Psoas muscle (tissue), 7 donors: ENCODE measurements at regions not wholly inside any gene's neighbourhood (a gene's known extent, or its start where the extent isn't known, plus 50 kb on each side); places are given as distances from the start of the nearest gene placed in this dataset.

ENCODE experiments used
- ATAC-seq, 4 donors: fragments of 200-7000 bp; cut with Tn5 transposase; one replicate each; pipeline ENCODE4 v1.9.1; 2020; ENCODE audit warnings: moderate library complexity in 3 of 4, mild to moderate bottlenecking in 2 of 4
- DNase-seq, 2 donors: peaks; one replicate each; pipeline ENCODE4 v3.0.0-alpha.2; 2020
- H3K27ac ChIP-seq: fragments of 200-600 bp; one replicate; pipeline ENCODE4 v1.8.0; 2022
- H3K27me3 ChIP-seq, 3 donors: fragments of 200-600 bp in 1 of 3; one replicate each; pipeline versions ENCODE4 v1.6.1 to v1.8.0; 2013 to 2022; ENCODE audit warnings: low read length in 2 of 3, mild to moderate bottlenecking in 2 of 3, moderate library complexity in 1 of 3; ENCODE audit not compliant: insufficient read depth in 3 of 3
- H3K36me3 ChIP-seq, 2 donors: fragments of 200-600 bp in 1 of 2; one replicate each; pipeline versions ENCODE4 v1.6.1 to v1.8.0; 2013 to 2022; ENCODE audit warnings: low read depth in 1 of 2, mild to moderate bottlenecking in 1 of 2, moderate library complexity in 1 of 2; ENCODE audit not compliant: insufficient read depth in 1 of 2
- H3K4me1 ChIP-seq: fragments of 200-600 bp; one replicate; pipeline ENCODE4 v1.8.0; 2022
- H3K4me3 ChIP-seq: fragments of 200-600 bp; one replicate; pipeline ENCODE4 v1.8.0; 2022; ENCODE audit warnings: mild to moderate bottlenecking
- H3K9me3 ChIP-seq: fragments of 200-600 bp; one replicate; pipeline ENCODE4 v1.8.0; 2022
- WGBS, 3 donors: extraction: QIAGEN DNeasy Blood & Tissue Kit; methylation state at CpG; one replicate each; pipeline versions ENCODE4 v1.1.6 to v1.1.7; 2013; 5-methylcytosine and 5-hydroxymethylcytosine counted together
- intact Hi-C, 2 donors: fragments of 100-400 bp; cut with DNase I; formaldehyde crosslinking; loops; one replicate each; pipeline versions ENCODE4 v1.11.0 to v1.14.2; 2022
- TF ChIP-seq, protein P1 (sequence below): fragments of 200-600 bp; IDR thresholded peaks from one replicate; pipeline ENCODE4 v1.8.0; 2022; ENCODE audit warnings: antibody characterized with exemption
- donor health status: healthy with polysubstance abuse.
- donor health status: DM: no; HTN: no; CAD: no; lungs with moderate emphysema.
- donor health status: Bipolar disorder and iron deficiency.
- donor health status: healthy.
- donor health status: DM: yes; HTN: yes; CAD: no.
- donor health status: DM: no; HTN: no; CAD: no.
- donor health status: DM: yes; HTN: yes; CAD: no.

DNA sequence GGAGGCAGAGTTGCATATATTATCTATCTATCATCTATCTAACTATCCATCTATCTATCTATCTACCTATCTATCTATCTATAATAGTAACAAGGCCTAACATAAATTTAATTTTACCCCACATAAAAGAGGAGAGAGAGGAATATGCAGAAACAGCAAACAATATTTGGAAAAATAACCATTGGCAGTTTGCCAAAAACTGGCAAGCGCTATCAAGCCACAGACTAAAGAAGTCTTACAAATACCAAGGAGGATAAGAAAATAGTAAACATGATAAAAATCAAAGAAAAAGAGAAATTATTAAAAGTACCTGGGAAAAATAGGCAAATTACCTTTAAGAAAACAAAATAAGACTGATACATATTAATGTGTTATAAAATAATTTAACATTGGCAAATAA is 230.8 kb downstream of the CPXCR1 start:
- H3K27ac ChIP-seq: no peak overlapping the region
- TF ChIP-seq, protein P1, sequence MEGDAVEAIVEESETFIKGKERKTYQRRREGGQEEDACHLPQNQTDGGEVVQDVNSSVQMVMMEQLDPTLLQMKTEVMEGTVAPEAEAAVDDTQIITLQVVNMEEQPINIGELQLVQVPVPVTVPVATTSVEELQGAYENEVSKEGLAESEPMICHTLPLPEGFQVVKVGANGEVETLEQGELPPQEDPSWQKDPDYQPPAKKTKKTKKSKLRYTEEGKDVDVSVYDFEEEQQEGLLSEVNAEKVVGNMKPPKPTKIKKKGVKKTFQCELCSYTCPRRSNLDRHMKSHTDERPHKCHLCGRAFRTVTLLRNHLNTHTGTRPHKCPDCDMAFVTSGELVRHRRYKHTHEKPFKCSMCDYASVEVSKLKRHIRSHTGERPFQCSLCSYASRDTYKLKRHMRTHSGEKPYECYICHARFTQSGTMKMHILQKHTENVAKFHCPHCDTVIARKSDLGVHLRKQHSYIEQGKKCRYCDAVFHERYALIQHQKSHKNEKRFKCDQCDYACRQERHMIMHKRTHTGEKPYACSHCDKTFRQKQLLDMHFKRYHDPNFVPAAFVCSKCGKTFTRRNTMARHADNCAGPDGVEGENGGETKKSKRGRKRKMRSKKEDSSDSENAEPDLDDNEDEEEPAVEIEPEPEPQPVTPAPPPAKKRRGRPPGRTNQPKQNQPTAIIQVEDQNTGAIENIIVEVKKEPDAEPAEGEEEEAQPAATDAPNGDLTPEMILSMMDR: no peak
- H3K36me3 ChIP-seq: no peaks in the 10 kb centered on the region
- no peaks in the 10 kb centered on the region for H3K4me1 ChIP-seq
- no peak overlapping the region for H3K4me3 ChIP-seq
- no peaks in the 10 kb centered on the region for H3K9me3 ChIP-seq
- no peaks in the 10 kb centered on the region for H3K27me3 ChIP-seq
- intact Hi-C loops: no loop called here
- DNase-seq: no peak
- ATAC-seq: no peak
- 47 to 63% (median 49%) methylated on average over 1 of the region's 1 CpG for WGBS, 3 donors

DNA sequence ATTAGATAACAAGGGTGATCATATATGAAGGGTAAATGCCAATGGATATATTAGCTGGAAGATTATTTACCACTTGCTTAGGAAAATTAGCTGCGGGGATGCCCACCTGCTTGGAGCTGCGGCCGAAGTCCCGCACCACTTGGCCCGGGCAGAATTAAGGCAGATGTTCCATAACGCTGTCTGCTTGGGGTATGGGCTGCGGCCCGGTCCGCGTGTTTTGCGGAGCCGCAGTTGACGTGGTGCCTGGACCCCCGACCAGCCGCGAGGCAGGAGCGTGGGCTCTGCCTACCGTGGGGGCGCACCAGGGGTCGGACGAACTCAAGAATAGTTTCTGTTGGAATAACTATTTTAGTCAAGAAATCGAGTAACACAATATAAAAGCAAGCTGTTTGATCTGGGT is 235.2 kb downstream of the CPXCR1 start:
- intact Hi-C loops: no loop called here
- DNase-seq (peak in 1 of 2 donors; percentile 13), ATAC-seq (no peak)
- Histone ChIP-seq H3K4me3 (no peak overlapping the region), H3K36me3 (no peaks in the 10 kb centered on the region), H3K4me1 (no peaks in the 10 kb centered on the region), H3K9me3 (no peaks in the 10 kb centered on the region), H3K27me3 (no peaks in the 10 kb centered on the region), H3K27ac (no peak overlapping the region)
- TF ChIP-seq, protein P1: no peak
- WGBS, 3 donors: 85 to 95% (median 93%) methylated on average over 8 to 22 of the region's 22 CpGs

DNA sequence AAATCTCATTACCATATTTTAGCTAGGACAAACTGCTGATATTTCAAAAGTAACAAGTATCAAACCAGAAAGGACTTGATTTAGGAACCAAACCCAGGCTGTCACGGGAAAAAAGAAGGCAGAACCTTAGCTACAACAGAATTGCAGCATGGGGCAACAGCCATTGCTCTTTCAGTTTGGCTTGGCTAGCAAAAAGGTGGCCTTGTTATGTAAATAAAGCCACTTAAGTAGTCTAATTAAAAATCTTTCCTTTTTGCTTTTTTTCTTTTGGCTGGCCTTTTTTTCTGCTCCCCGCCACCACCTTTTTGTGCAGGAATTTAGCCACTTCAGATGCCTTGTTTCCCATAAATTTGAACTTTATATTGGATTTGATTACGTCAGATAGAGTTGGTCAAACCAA is 235.9 kb downstream of the CPXCR1 start:
- TF ChIP-seq, protein P1: no peak
- Histone ChIP-seq H3K4me3 (no peak overlapping the region), H3K9me3 (no peaks in the 10 kb centered on the region), H3K36me3 (no peaks in the 10 kb centered on the region), H3K4me1 (no peaks in the 10 kb centered on the region), H3K27ac (no peak overlapping the region), H3K27me3 (no peaks in the 10 kb centered on the region)
- DNase-seq (no peak), ATAC-seq (no peak)
- intact Hi-C loops: no loop called here
- 65 to 80% (median 70%) methylated on average over 3 of the region's 3 CpGs for WGBS, 3 donors

DNA sequence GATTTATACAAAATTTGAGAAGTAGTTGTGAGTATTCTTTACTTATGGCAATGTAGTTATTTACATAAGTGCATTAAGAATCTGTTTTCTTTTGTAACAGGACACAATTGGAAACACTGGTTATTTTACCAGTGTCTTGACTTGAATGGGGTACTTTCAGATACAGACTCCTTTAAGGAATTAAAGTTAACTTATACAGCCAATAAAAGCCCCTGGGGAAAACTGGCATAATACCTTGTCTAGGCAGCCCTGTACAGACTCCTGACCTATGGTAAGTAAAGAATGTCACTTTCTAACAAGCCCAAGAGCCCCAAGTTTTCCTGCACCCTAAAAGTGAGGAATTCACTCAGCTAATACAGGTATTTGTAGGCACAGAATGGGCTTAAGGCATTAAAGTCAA is 241.8 kb downstream of the CPXCR1 start:
- no peak overlapping the region for H3K4me3 ChIP-seq
- TF ChIP-seq, protein P1: no peak
- H3K36me3 ChIP-seq: no peaks in the 10 kb centered on the region
- DNase-seq (no peak), ATAC-seq (no peak)
- H3K4me1 ChIP-seq: no peaks in the 10 kb centered on the region
- H3K27me3 ChIP-seq: peaks cover 0 to 18% (median 0%) of the 10 kb centered on the region in 3 donors
- H3K9me3 ChIP-seq: no peaks in the 10 kb centered on the region
- no peak overlapping the region for H3K27ac ChIP-seq
- intact Hi-C loops: no loop called here

DNA sequence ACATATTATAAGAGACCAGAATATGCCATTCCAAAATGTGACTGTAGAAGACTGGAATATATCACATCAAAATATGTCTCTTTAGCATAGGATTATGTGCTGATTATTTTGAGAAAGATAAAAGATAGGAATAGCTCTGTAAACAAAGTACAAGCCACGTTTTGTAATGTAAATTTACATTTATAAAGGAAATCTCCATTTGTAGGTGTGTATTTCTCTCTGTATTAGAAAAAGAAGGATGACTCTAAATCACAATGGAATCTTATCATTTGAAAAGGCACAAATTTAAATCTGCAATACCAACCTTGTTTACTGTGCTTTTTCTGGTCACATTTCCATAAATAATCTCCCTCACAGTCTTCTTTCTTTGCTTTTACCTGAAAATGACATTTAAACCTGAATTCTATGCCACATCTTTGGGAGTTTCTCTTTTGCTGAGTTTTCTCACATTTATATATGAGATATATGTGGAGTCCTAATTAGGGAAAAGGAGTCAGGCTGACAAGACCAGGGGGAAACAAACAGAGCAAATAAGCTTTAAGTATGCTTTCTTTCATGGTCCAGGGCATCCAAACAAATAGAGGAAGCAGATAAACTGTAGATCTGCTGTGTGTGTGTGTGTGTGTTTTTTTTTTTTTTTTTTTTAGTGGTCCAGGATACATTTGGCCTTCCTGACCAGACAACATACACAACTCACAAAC is 244.0 kb downstream of the CPXCR1 start:
- Histone ChIP-seq H3K27me3 (peaks cover 0 to 20% (median 0%) of the 10 kb centered on the region in 3 donors), H3K27ac (no peak overlapping the region), H3K4me3 (no peak overlapping the region), H3K9me3 (no peaks in the 10 kb centered on the region), H3K36me3 (no peaks in the 10 kb centered on the region), H3K4me1 (no peaks in the 10 kb centered on the region)
- WGBS, 3 donors: 11 to 13% (median 13%) methylated on average over 1 of the region's 1 CpG
- intact Hi-C loops: no loop called here
- ATAC-seq: no peak
- TF ChIP-seq, protein P1: no peak
- DNase-seq: no peak
